ENCODE measurements at regions not wholly inside any gene's neighbourhood (a gene's known extent, or its start where the extent isn't known, plus 50 kb on each side); places are given as distances from the start of the nearest gene placed in this dataset.
"Not testable (repeated sequence)": the region's sequence is repeated elsewhere in the genome, so short reads cannot be mapped to it uniquely, and the experiment has no call there.

DNA sequence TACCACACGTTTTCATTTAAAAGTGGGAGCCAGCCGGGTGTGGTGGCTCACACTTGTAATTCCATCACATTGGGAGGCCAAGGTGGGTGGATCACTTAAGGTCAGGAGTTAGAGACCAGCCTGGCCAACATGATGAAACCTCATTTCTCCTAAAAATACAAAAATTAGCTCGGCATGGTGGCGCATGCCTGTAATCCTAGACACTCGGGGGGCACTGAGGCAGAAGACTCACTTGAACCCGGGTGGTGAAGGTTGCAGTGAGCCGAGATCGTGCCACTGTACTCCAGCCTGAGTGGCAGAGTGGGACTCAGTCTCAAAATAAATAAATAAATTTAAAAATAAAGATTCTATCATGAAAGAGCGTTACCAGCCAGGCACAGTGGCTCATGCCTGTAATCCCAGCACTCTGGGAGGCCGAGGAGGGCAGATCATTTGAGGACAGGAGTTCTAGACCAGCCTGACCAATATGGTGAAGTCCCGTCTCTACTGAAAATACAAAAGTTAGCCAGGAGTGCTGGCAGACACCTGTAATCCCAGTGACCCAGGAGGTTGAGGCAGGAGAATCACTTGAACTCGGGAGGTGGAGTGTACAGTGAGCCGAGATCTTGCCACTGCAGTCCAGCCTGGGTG lies 135.4 kb upstream of the TPTE start:
- DNase-seq; H3K4me1 ChIP-seq (replicated peaks in 1 of 2); H3K9me3 ChIP-seq (replicated peaks in 1 of 3); intact Hi-C loops (cut with DNase I); H3K27ac ChIP-seq; H3K27me3 ChIP-seq; H3K36me3 ChIP-seq (replicated peaks in 1 of 2); H3K4me3 ChIP-seq: not testable (repeated sequence)
- 64 to 69% (median 67%) methylated on average over 13 of the region's 13 CpGs for WGBS, 4 donors

DNA sequence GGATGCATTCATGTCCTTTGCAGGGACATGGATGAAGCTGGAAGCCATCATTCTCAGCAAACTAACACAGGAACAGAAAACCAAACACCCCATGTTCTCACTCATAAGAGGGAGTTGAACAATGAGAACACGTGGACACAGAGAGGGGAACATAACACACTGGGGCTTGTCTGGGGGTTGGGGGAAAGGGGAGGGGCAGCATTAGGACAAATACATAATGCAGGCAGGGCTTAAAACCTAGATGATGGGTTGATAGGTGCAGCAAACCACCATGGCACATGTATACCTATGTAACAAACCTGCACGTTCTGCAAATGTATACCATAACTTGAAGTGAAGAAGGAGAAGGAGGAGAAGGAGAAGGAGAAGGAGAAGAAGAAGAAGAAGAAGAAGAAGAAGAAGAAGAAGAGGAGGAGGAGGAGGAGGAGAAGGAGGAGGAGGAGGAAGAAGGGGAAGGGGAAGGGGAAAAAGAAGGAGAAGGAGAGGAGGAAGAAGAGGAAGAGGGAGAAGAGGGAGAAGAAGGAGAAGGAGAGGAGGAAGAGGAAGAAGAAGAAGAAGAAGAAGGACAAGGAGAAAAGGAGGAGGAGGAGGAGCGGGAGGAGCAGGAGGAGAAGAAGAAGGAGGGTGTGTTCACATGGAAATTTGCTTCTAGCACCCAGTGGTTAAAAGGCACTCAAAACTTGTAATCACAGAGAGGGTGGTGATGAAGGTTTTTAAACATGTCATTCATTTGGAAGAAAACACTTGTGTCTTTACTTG lies 133.5 kb upstream of the TPTE start:
- DNase-seq: not testable (repeated sequence)

DNA sequence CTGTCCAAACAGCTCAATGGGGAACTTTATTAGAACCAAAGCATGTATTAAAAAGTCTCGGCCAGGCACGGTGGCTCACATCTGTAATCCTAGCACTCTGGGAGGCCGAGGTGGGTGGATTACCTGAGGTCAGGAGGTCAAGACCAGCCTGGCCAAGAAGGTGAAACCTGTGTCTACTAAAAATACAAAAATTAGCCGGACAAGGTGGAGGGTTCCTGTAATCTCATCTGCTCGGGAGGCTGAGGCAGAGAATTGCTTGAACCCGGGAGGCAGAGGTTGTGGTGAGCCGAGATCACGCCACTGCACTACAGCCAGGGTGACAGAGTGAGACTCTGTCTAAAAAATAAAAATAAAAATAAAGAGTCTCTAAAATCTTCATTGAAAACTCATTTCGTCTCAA lies 132.8 kb upstream of the TPTE start:
- H3K4me1 ChIP-seq (replicated peaks in 1 of 2); H3K9me3 ChIP-seq (replicated peaks in 1 of 3); H3K27me3 ChIP-seq; H3K4me3 ChIP-seq; H3K36me3 ChIP-seq (replicated peaks in 1 of 2); intact Hi-C loops (cut with DNase I); H3K27ac ChIP-seq; DNase-seq: not testable (repeated sequence)
- 54 to 63% (median 57%) methylated on average over 9 of the region's 9 CpGs for WGBS, 4 donors

More for the DNA sequence above, 133.5 kb upstream of the TPTE start:
- H3K27me3 ChIP-seq; intact Hi-C loops (cut with DNase I); H3K4me1 ChIP-seq (replicated peaks in 1 of 2); H3K36me3 ChIP-seq (replicated peaks in 1 of 2); H3K9me3 ChIP-seq (replicated peaks in 1 of 3); H3K4me3 ChIP-seq; H3K27ac ChIP-seq: not testable (repeated sequence)
- 44 to 53% (median 49%) methylated on average over 3 of the region's 3 CpGs for WGBS, 4 donors

GRCh38 chr21:10392301-10392700 lies 129.1 kb upstream of the TPTE start:
- H3K4me3 ChIP-seq; intact Hi-C loops (cut with DNase I); H3K9me3 ChIP-seq (replicated peaks in 1 of 3); DNase-seq; H3K4me1 ChIP-seq (replicated peaks in 1 of 2); H3K36me3 ChIP-seq (replicated peaks in 1 of 2); H3K27ac ChIP-seq; H3K27me3 ChIP-seq: not testable (repeated sequence)
- no CpG with 5 or more reads among the region's 1 CpG for WGBS, 4 donors

DNA sequence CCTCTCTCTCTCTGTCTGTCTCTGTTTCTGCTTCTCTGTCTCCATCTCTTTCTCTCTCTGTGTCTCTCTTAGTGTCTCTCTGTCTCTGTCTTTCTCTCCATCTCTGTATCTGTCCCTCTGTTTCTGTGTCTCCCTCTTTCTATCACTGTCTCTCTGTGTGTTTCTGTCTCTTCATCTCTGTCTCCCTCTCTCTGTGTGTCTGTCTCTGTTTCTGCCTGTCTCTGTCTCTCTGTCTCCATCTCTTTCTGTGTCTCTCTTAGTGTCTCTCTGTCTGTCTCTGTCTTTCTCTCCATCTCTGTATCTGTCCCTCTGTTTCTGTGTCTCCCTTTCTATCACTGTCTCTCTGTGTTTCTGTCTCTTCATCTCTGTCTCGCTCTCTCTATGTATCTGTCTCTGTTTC lies 125.4 kb upstream of the TPTE start:
- H3K4me3 ChIP-seq; H3K9me3 ChIP-seq (replicated peaks in 1 of 3); DNase-seq; intact Hi-C loops (cut with DNase I); H3K27me3 ChIP-seq; H3K4me1 ChIP-seq (replicated peaks in 1 of 2); H3K27ac ChIP-seq; H3K36me3 ChIP-seq (replicated peaks in 1 of 2): not testable (repeated sequence)
- 46 to 63% (median 53%) methylated on average over 1 of the region's 1 CpG for WGBS, 4 donors

DNA sequence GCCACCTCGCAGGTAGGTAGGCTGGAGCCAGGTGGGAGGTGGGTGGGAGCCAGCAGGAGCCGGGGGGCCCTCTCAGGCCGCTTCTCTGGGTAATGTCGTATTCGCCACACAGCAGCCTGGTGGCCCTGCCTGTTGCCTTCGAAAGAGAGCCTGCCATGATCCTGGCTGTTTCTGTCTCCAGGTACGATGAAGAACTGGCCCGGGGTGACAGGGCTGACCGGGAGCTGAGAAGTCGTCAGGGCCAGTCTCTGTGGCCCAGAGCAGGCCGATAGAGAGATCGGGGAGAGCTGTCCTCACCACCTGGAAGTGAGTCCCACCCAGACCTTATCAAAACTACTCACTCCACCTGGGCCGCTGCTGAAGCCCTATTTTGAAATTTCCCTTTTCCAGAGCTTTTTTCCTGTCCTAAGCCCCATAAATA lies 123.9 kb upstream of the TPTE start:
- H3K4me1 ChIP-seq (replicated peaks in 1 of 2); H3K36me3 ChIP-seq (replicated peaks in 1 of 2); H3K9me3 ChIP-seq (replicated peaks in 1 of 3); H3K4me3 ChIP-seq; DNase-seq; intact Hi-C loops (cut with DNase I); H3K27ac ChIP-seq; H3K27me3 ChIP-seq: not testable (repeated sequence)
- WGBS, 4 donors: 63 to 74% (median 69%) methylated on average over 13 of the region's 13 CpGs

DNA sequence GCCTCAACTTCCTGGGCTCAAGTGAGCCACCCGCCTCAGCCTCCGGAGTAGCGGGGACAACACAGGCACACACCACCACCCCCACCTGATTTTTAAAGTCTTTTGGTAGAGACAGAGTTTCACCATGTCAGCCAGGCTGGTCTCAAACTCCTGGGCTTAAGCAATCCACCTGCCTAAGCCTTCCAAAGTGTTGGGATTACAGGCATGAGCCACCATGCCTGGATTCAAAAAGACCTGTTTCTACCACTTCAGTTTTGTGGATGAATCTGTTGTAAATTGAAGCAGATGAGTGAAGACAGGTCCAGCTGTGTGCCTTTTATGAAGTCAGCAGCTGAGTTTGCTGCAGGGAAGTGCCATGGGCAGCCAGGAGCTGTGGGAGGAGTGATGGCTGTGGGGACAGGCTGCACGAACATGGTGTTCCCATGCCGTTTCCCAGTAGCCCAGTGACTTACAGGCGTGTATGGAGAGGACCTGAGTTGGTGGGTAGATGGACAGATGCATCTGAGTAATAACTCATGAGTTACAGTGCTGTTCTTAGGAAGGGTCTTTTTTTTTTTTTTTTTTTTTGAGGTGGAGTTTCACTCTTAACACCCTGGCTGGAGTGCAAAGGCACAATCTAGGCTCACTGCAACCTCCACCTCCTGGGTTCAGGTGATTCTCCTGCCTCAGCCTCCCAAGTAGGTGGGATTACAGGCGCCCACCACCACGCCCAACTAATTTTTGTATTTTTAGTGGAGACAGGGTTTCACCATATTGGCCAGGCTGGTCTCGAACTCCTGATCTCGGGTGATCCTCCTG lies 122.5 kb upstream of the TPTE start:
- H3K36me3 ChIP-seq (replicated peaks in 1 of 2); H3K4me1 ChIP-seq (replicated peaks in 1 of 2); H3K27ac ChIP-seq; DNase-seq; H3K9me3 ChIP-seq (replicated peaks in 1 of 3); intact Hi-C loops (cut with DNase I); H3K27me3 ChIP-seq; H3K4me3 ChIP-seq: not testable (repeated sequence)
- 63 to 88% (median 78%) methylated on average over 3 to 8 of the region's 10 CpGs for WGBS, 4 donors

DNA sequence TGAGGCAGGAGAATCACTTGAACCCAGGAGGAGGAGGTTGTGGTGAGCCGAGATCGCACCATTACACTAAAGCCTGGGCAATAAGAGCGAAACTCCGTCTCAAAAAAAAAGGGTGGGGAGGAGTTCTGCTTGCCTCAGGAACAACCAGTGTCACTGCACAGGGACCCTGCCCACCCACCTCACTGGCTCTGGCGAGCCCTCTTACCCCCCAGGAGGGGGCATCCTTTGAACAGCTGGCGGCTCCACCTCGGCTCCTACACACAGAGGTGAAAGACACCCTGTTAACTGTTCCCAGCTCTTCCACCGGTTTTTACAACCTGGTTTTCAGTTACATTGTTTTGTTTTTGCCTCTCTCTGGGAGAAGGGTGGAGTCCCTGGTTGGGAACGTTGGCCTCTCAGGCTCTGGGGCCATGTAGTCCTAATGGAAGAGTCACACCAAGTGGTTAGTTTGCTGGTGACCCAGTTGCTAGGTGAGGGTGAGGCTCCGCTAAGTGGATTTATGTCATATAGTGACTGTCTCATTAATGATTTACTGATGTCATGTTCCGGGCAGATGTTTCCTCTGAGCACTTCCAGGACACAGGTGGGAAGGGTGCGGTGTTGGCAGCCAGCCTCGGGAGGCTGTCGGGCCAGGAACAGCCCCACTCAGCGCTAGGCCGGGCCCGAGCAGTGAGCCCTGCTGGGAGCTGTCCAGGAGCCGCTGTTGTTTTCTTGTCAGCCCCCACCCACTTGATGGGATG lies 120.6 kb upstream of the TPTE start:
- H3K27ac ChIP-seq; intact Hi-C loops (cut with DNase I); H3K4me3 ChIP-seq; H3K27me3 ChIP-seq; H3K4me1 ChIP-seq (replicated peaks in 1 of 2); H3K9me3 ChIP-seq (replicated peaks in 1 of 3); H3K36me3 ChIP-seq (replicated peaks in 1 of 2): not testable (repeated sequence)
- DNase-seq: peak in 1 of 7 donors; percentile 80
- WGBS, 4 donors: 75 to 78% (median 76%) methylated on average over 18 of the region's 18 CpGs

DNA sequence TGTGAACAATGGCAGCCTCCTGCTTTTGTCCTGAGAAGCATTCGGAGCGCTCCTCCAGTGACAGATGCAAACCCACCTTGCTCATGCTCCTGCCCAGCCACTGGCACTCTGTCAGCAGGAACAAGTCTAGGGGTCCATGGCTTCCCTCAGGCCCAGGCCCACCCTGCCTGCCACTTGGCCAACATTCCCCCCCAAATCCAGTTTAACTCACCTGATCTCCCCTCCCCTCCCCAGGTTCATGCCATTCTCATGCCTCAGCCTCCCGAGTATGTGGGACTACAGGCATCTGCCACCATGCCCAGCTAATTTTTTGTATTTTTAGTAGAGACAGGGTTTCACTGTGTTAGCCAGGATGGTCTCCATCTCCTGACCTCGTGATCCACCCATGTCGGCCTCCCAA lies 118.9 kb upstream of the TPTE start:
- 68 to 81% (median 73%) methylated on average over 5 of the region's 5 CpGs for WGBS, 4 donors
- H3K4me1 ChIP-seq (replicated peaks in 1 of 2); H3K27ac ChIP-seq; H3K9me3 ChIP-seq (replicated peaks in 1 of 3); H3K4me3 ChIP-seq; DNase-seq; H3K36me3 ChIP-seq (replicated peaks in 1 of 2); intact Hi-C loops (cut with DNase I); H3K27me3 ChIP-seq: not testable (repeated sequence)

DNA sequence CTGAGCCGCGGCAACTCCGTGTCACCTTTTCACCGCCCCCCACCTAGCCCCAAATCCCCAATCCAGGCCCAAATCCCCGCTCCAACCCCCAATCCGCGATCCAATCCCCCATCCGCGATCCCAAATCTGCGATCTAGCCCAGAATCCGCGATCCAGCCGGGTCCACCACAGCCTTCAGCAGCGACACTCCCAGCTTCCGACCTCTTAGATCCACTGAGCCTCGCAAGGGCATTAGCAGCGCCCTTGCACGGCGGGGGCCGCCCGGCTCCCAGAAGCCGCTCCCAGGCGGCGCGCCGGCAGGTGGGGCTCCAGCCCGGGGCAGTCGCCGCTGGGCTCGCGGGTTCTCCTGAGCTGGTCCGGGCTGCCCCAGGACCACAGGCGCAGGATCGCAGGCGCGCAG lies 116.1 kb upstream of the TPTE start:
- H3K4me3 ChIP-seq; H3K4me1 ChIP-seq (replicated peaks in 1 of 2); DNase-seq; intact Hi-C loops (cut with DNase I); H3K27me3 ChIP-seq; H3K9me3 ChIP-seq (replicated peaks in 1 of 3); H3K27ac ChIP-seq; H3K36me3 ChIP-seq (replicated peaks in 1 of 2): not testable (repeated sequence)
- WGBS, 4 donors: 70 to 78% (median 72%) methylated on average over 36 of the region's 36 CpGs

Measured in adrenal gland (tissue), 9 donors.